ENCODE measurements at regions not wholly inside any gene's neighbourhood (a gene's known extent, or its start where the extent isn't known, plus 50 kb on each side); places are given as distances from the start of the nearest gene placed in this dataset.

GRCh38 chr7:16244469-16244868, 176.9 kb downstream of the CRPPA start:
- Histone ChIP-seq H3K9ac (ENCODE audit: low read length) (no peak overlapping the region), H3K4me1 (ENCODE audit: insufficient read depth, low read length) (no peaks in the 10 kb centered on the region)

GRCh38 chr7:16242920-16243319, 178.4 kb downstream of the CRPPA start:
- Histone ChIP-seq H3K27me3 (ENCODE audit: control insufficient read depth in 1 of 2, insufficient read depth in 2 of 2, low read length in 2 of 2) (no peaks in the 10 kb centered on the region), H3K9me3 (ENCODE audit: low read length) (no peaks in the 10 kb centered on the region), H3K9ac (ENCODE audit: low read length) (no peak overlapping the region), H3K27ac (ENCODE audit: low read depth, low read length) (no peak overlapping the region), H3K36me3 (ENCODE audit: insufficient read depth, low read length) (no peaks in the 10 kb centered on the region), H3K4me1 (ENCODE audit: insufficient read depth, low read length) (no peaks in the 10 kb centered on the region), H3K4me3 (ENCODE audit: low read depth in 1 of 2, low read length in 2 of 2) (no peak overlapping the region)

More at GRCh38 chr7:16244469-16244868, 176.9 kb downstream of the CRPPA start:
- H3K27me3 ChIP-seq (ENCODE audit: control insufficient read depth in 1 of 2, insufficient read depth in 2 of 2, low read length in 2 of 2): no peaks in the 10 kb centered on the region
- no peak overlapping the region for H3K4me3 ChIP-seq (ENCODE audit: low read depth in 1 of 2, low read length in 2 of 2)
- H3K9me3 ChIP-seq (ENCODE audit: low read length): no peaks in the 10 kb centered on the region
- no peaks in the 10 kb centered on the region for H3K36me3 ChIP-seq (ENCODE audit: insufficient read depth, low read length)
- H3K27ac ChIP-seq (ENCODE audit: low read depth, low read length): no peak overlapping the region

GRCh38 chr7:16241017-16241416, 180.3 kb downstream of the CRPPA start:
- no peaks in the 10 kb centered on the region for H3K36me3 ChIP-seq (ENCODE audit: insufficient read depth, low read length)
- no peaks in the 10 kb centered on the region for H3K27me3 ChIP-seq (ENCODE audit: control insufficient read depth in 1 of 2, insufficient read depth in 2 of 2, low read length in 2 of 2)
- no peaks in the 10 kb centered on the region for H3K9me3 ChIP-seq (ENCODE audit: low read length)
- H3K9ac ChIP-seq (ENCODE audit: low read length): no peak overlapping the region
- no peak overlapping the region for H3K4me3 ChIP-seq (ENCODE audit: low read depth in 1 of 2, low read length in 2 of 2)
- H3K27ac ChIP-seq (ENCODE audit: low read depth, low read length): no peak overlapping the region
- H3K4me1 ChIP-seq (ENCODE audit: insufficient read depth, low read length): no peaks in the 10 kb centered on the region

GRCh38 chr7:16236381-16236780, 185.0 kb downstream of the CRPPA start:
- H3K9ac ChIP-seq (ENCODE audit: low read length): no peak overlapping the region
- no peaks in the 10 kb centered on the region for H3K4me1 ChIP-seq (ENCODE audit: insufficient read depth, low read length)
- no peaks in the 10 kb centered on the region for H3K36me3 ChIP-seq (ENCODE audit: insufficient read depth, low read length)
- no peak overlapping the region for H3K27ac ChIP-seq (ENCODE audit: low read depth, low read length)
- H3K27me3 ChIP-seq (ENCODE audit: control insufficient read depth in 1 of 2, insufficient read depth in 2 of 2, low read length in 2 of 2): no peaks in the 10 kb centered on the region
- no peak overlapping the region for H3K4me3 ChIP-seq (ENCODE audit: low read depth in 1 of 2, low read length in 2 of 2)
- H3K9me3 ChIP-seq (ENCODE audit: low read length): no peaks in the 10 kb centered on the region

- H3K36me3 ChIP-seq (ENCODE audit: insufficient read depth, low read length): no peaks in the 10 kb centered on the region
- H3K4me3 ChIP-seq (ENCODE audit: low read depth in 1 of 2, low read length in 2 of 2): no peak overlapping the region
- H3K4me1 ChIP-seq (ENCODE audit: insufficient read depth, low read length): no peaks in the 10 kb centered on the region
- H3K9ac ChIP-seq (ENCODE audit: low read length): no peak overlapping the region
- no peaks in the 10 kb centered on the region for H3K27me3 ChIP-seq (ENCODE audit: control insufficient read depth in 1 of 2, insufficient read depth in 2 of 2, low read length in 2 of 2)
- H3K9me3 ChIP-seq (ENCODE audit: low read length): peaks cover 7% of the 10 kb centered on the region
- no peak overlapping the region for H3K27ac ChIP-seq (ENCODE audit: low read depth, low read length)
Measured at GRCh38 chr7:16235147-16236114, 185.9 kb downstream of the CRPPA start.

GRCh38 chr7:16234493-16235146, 186.7 kb downstream of the CRPPA start:
- H3K9me3 ChIP-seq (ENCODE audit: low read length): peaks cover 14% of the 10 kb centered on the region
- H3K36me3 ChIP-seq (ENCODE audit: insufficient read depth, low read length): no peaks in the 10 kb centered on the region
- H3K27me3 ChIP-seq (ENCODE audit: control insufficient read depth in 1 of 2, insufficient read depth in 2 of 2, low read length in 2 of 2): no peaks in the 10 kb centered on the region
- H3K4me1 ChIP-seq (ENCODE audit: insufficient read depth, low read length): no peaks in the 10 kb centered on the region
- no peak overlapping the region for H3K4me3 ChIP-seq (ENCODE audit: low read depth in 1 of 2, low read length in 2 of 2)
- H3K9ac ChIP-seq (ENCODE audit: low read length): no peak overlapping the region
- no peak overlapping the region for H3K27ac ChIP-seq (ENCODE audit: low read depth, low read length)

- Histone ChIP-seq H3K4me3 (ENCODE audit: low read depth in 1 of 2, low read length in 2 of 2) (no peak overlapping the region), H3K27ac (ENCODE audit: low read depth, low read length) (no peak overlapping the region), H3K36me3 (ENCODE audit: insufficient read depth, low read length) (no peaks in the 10 kb centered on the region), H3K27me3 (ENCODE audit: control insufficient read depth in 1 of 2, insufficient read depth in 2 of 2, low read length in 2 of 2) (no peaks in the 10 kb centered on the region), H3K4me1 (ENCODE audit: insufficient read depth, low read length) (no peaks in the 10 kb centered on the region), H3K9me3 (ENCODE audit: low read length) (peaks cover 17% of the 10 kb centered on the region), H3K9ac (ENCODE audit: low read length) (no peak overlapping the region)
Measured at GRCh38 chr7:16233517-16233916, 187.8 kb downstream of the CRPPA start.

GRCh38 chr7:16232273-16232672, 189.1 kb downstream of the CRPPA start:
- Histone ChIP-seq H3K9me3 (ENCODE audit: low read length) (peaks cover 17% of the 10 kb centered on the region), H3K9ac (ENCODE audit: low read length) (no peak overlapping the region), H3K27ac (ENCODE audit: low read depth, low read length) (no peak overlapping the region), H3K27me3 (ENCODE audit: control insufficient read depth in 1 of 2, insufficient read depth in 2 of 2, low read length in 2 of 2) (no peaks in the 10 kb centered on the region), H3K4me1 (ENCODE audit: insufficient read depth, low read length) (no peaks in the 10 kb centered on the region), H3K36me3 (ENCODE audit: insufficient read depth, low read length) (no peaks in the 10 kb centered on the region), H3K4me3 (ENCODE audit: low read depth in 1 of 2, low read length in 2 of 2) (no peak overlapping the region)

GRCh38 chr7:16223963-16224707, 197.2 kb downstream of the CRPPA start:
- H3K9me3 ChIP-seq (ENCODE audit: low read length): no peaks in the 10 kb centered on the region

GRCh38 chr7:16212610-16213009, 208.7 kb downstream of the CRPPA start:
- H3K27me3 ChIP-seq (ENCODE audit: control insufficient read depth in 1 of 2, insufficient read depth in 2 of 2, low read length in 2 of 2): no peaks in the 10 kb centered on the region
- no peak overlapping the region for H3K4me3 ChIP-seq (ENCODE audit: low read depth in 1 of 2, low read length in 2 of 2)
- H3K9ac ChIP-seq (ENCODE audit: low read length): no peak overlapping the region
- no peaks in the 10 kb centered on the region for H3K9me3 ChIP-seq (ENCODE audit: low read length)
- no peaks in the 10 kb centered on the region for H3K4me1 ChIP-seq (ENCODE audit: insufficient read depth, low read length)
- H3K27ac ChIP-seq (ENCODE audit: low read depth, low read length): no peak overlapping the region
- H3K36me3 ChIP-seq (ENCODE audit: insufficient read depth, low read length): no peaks in the 10 kb centered on the region

More at GRCh38 chr7:16223963-16224707, 197.2 kb downstream of the CRPPA start:
- Histone ChIP-seq H3K36me3 (ENCODE audit: insufficient read depth, low read length) (no peaks in the 10 kb centered on the region), H3K4me3 (ENCODE audit: low read depth in 1 of 2, low read length in 2 of 2) (no peak overlapping the region), H3K27me3 (ENCODE audit: control insufficient read depth in 1 of 2, insufficient read depth in 2 of 2, low read length in 2 of 2) (no peaks in the 10 kb centered on the region), H3K9ac (ENCODE audit: low read length) (no peak overlapping the region), H3K4me1 (ENCODE audit: insufficient read depth, low read length) (no peaks in the 10 kb centered on the region), H3K27ac (ENCODE audit: low read depth, low read length) (no peak overlapping the region)

- Histone ChIP-seq H3K27ac (ENCODE audit: low read depth, low read length) (no peak overlapping the region), H3K27me3 (ENCODE audit: control insufficient read depth in 1 of 2, insufficient read depth in 2 of 2, low read length in 2 of 2) (no peaks in the 10 kb centered on the region), H3K9me3 (ENCODE audit: low read length) (no peaks in the 10 kb centered on the region), H3K4me3 (ENCODE audit: low read depth in 1 of 2, low read length in 2 of 2) (no peak overlapping the region), H3K4me1 (ENCODE audit: insufficient read depth, low read length) (no peaks in the 10 kb centered on the region), H3K9ac (ENCODE audit: low read length) (no peak overlapping the region), H3K36me3 (ENCODE audit: insufficient read depth, low read length) (no peaks in the 10 kb centered on the region)
Measured at GRCh38 chr7:16212032-16212431, 209.3 kb downstream of the CRPPA start.
